ENCODE measurements at regions not wholly inside any gene's neighbourhood (a gene's known extent, or its start where the extent isn't known, plus 50 kb on each side); places are given as distances from the start of the nearest gene placed in this dataset.

GRCh38 chr10:4647109-4647785, 178.8 kb upstream of the AKR1E2 start:
- Histone ChIP-seq H3K9me3 (no peaks in the 10 kb centered on the region), H3K4me3 (no peak overlapping the region), H4K20me1 (no peaks in the 10 kb centered on the region), H3K27me3 (no peaks in the 10 kb centered on the region), H3K4me1 (peaks cover 17% of the 10 kb centered on the region), H3K9ac (no peak overlapping the region), H3K27ac (no peak overlapping the region), H3K4me2 (peak overlapping the region; percentile 18), H3K36me3 (no peaks in the 10 kb centered on the region)
- no peak for TF ChIP-seq Cebpa-rat (IDR thresholded peaks at IDR 0.05)

DNA sequence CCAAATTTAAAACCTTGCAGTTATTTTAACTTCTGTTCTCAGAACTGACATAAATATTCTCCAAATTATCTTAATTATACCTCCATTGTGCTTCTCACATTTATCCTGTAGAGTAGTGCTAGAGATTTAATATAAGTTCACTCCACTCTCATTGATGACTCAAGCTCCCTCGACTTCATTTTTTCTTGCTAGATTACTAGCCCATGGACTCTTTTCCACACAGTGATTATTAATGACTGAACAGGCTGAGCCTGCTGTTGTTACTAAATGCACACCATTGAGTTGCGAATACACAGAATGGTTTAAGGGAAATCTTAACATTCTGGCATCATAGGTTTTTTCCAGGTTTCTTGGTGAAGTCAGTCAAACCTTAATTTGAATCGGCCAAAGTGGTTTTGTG, 179.5 kb upstream of the AKR1E2 start:
- Histone ChIP-seq H3K9me3 (no peaks in the 10 kb centered on the region), H3K4me2 (no peak overlapping the region), H3K4me3 (no peak overlapping the region), H3K9ac (no peak overlapping the region), H4K20me1 (no peaks in the 10 kb centered on the region), H3K27me3 (no peaks in the 10 kb centered on the region), H3K27ac (no peak overlapping the region), H3K36me3 (no peaks in the 10 kb centered on the region), H3K4me1 (peaks cover 17% of the 10 kb centered on the region)
- no peak for TF ChIP-seq Cebpa-rat (IDR thresholded peaks at IDR 0.05)

DNA sequence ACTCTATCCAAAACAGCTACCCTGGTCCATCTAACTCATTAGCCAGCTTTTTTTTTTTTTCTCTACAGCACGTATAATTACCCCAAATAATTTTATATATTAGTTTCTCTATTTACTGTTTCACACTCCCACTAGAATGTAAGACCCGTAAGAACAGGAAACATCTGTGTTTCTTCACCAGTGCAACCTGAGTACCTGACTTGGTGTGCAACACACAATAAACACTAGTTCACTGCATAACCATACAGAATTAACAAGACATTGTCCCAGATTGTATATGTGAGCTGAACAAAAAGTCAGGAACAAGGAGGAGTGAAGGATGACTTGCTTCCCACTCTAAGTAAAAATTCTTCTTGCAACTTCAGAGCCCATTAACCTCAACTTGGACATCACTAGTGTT, 180.2 kb upstream of the AKR1E2 start:
- no peaks in the 10 kb centered on the region for H4K20me1 ChIP-seq
- no peak for TF ChIP-seq Cebpa-rat (IDR thresholded peaks at IDR 0.05)
- H3K9me3 ChIP-seq, result no peaks in the 10 kb centered on the region
- H3K4me1 ChIP-seq, result peaks cover 17% of the 10 kb centered on the region
- no peaks in the 10 kb centered on the region for H3K27me3 ChIP-seq
- no peak overlapping the region for H3K9ac ChIP-seq
- H3K4me2 ChIP-seq, result no peak overlapping the region
- no peak overlapping the region for H3K4me3 ChIP-seq
- no peak overlapping the region for H3K27ac ChIP-seq
- H3K36me3 ChIP-seq, result no peaks in the 10 kb centered on the region

DNA sequence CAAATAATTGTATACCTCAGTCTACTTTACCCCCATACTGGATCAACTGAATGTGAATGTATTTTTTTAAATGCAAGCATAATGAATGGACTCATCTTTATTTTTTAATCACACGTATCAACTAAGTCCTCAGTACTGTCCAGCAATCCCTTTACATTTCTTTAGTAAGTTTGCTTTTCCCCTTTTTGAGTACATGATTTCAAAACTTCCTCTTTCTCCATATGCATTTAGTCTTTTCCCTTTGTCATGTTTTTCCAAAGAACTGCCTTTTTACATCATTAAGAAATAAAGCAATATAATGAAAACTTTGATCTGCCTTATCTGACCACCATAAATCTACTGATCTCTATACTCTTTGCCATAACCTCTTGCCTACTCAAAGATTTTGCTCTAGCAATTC, 182.5 kb upstream of the AKR1E2 start:
- Histone ChIP-seq H3K9me3 (0 out of 2 replicates have a peak, but pooled peaks cover 5% of the 10 kb centered on the region), H3K4me3 (no peak overlapping the region), H3K27me3 (no peaks in the 10 kb centered on the region), H4K20me1 (no peaks in the 10 kb centered on the region), H3K27ac (no peak overlapping the region), H3K36me3 (no peaks in the 10 kb centered on the region), H3K9ac (no peak overlapping the region), H3K4me2 (no peak overlapping the region), H3K4me1 (peaks cover 11% of the 10 kb centered on the region)
- TF ChIP-seq Cebpa-rat (IDR thresholded peaks at IDR 0.05), result no peak

DNA sequence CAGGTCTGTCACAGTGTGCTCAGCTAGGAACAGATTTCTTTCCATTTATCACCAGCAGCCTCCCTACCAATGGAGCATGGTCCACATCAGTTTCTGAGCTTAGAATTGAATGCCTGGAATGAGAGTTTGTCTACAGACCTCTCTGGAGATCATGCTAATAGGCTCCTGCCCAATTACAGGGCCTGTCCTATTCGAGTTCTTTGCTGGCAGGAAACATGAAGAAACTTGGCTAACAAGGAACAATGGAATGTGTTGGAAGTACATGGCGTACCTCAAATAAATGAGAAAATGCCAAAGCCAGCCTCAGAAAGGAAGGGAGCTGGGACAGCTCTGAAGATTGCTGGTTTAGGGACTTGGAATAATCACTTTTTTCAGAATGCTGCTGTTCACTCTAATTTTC, 186.0 kb upstream of the AKR1E2 start:
- Histone ChIP-seq H3K27ac (no peak overlapping the region), H3K36me3 (no peaks in the 10 kb centered on the region), H3K4me1 (no peaks in the 10 kb centered on the region), H3K4me2 (no peak overlapping the region), H3K27me3 (no peaks in the 10 kb centered on the region), H3K9ac (no peak overlapping the region), H3K9me3 (0 out of 2 replicates have a peak, but pooled peaks cover 5% of the 10 kb centered on the region), H4K20me1 (no peaks in the 10 kb centered on the region), H3K4me3 (no peak overlapping the region)
- no peak for TF ChIP-seq Cebpa-rat (IDR thresholded peaks at IDR 0.05)

- no peak overlapping the region for H3K4me3 ChIP-seq
- H3K9ac ChIP-seq, result no peak overlapping the region
- H3K4me2 ChIP-seq, result no peak overlapping the region
- H3K4me1 ChIP-seq, result no peaks in the 10 kb centered on the region
- no peak for TF ChIP-seq Cebpa-rat (IDR thresholded peaks at IDR 0.05)
- H3K36me3 ChIP-seq, result no peaks in the 10 kb centered on the region
- H3K27me3 ChIP-seq, result no peaks in the 10 kb centered on the region
- H3K9me3 ChIP-seq, result 0 out of 2 replicates have a peak, but pooled peaks cover 5% of the 10 kb centered on the region
- H4K20me1 ChIP-seq, result no peaks in the 10 kb centered on the region
- no peak overlapping the region for H3K27ac ChIP-seq
Observed at GRCh38 chr10:4638099-4638498, 187.9 kb upstream of the AKR1E2 start.

GRCh38 chr10:4637657-4638056, 188.3 kb upstream of the AKR1E2 start:
- Histone ChIP-seq H3K4me1 (no peaks in the 10 kb centered on the region), H3K9me3 (0 out of 2 replicates have a peak, but pooled peaks cover 5% of the 10 kb centered on the region), H4K20me1 (no peaks in the 10 kb centered on the region), H3K36me3 (no peaks in the 10 kb centered on the region), H3K9ac (no peak overlapping the region), H3K27me3 (no peaks in the 10 kb centered on the region), H3K4me3 (no peak overlapping the region), H3K4me2 (no peak overlapping the region), H3K27ac (no peak overlapping the region)
- TF ChIP-seq Cebpa-rat (IDR thresholded peaks at IDR 0.05), result no peak

DNA sequence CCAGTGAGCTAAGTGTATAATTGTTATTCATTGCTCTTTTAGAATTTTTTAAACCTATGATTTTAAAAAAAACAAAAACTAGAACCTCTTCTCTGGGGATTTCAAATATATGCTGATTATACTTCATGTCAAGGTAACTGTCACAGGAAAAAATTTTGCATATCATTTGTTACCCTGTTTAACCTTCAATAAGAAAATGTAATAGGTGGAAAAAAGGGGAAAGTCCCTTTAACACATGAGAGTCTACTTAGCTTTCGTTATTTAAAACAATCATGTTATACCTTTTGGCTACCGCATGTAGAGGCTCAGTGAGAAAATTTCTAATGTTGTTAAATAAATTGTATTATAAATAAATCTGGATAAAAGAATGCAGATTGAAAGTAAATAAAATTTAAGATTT, 190.1 kb upstream of the AKR1E2 start:
- Histone ChIP-seq H3K36me3 (no peaks in the 10 kb centered on the region), H3K27ac (no peak overlapping the region), H3K27me3 (no peaks in the 10 kb centered on the region), H3K4me3 (no peak overlapping the region), H3K4me2 (no peak overlapping the region), H4K20me1 (no peaks in the 10 kb centered on the region), H3K4me1 (no peaks in the 10 kb centered on the region), H3K9me3 (0 out of 2 replicates have a peak, but pooled peaks cover 5% of the 10 kb centered on the region), H3K9ac (no peak overlapping the region)
- TF ChIP-seq Cebpa-rat (IDR thresholded peaks at IDR 0.05), result no peak

- 0 out of 2 replicates have a peak, but pooled peaks cover 5% of the 10 kb centered on the region for H3K9me3 ChIP-seq
- no peaks in the 10 kb centered on the region for H3K27me3 ChIP-seq
- no peaks in the 10 kb centered on the region for H3K4me1 ChIP-seq
- no peaks in the 10 kb centered on the region for H3K36me3 ChIP-seq
- H3K9ac ChIP-seq, result no peak overlapping the region
- H4K20me1 ChIP-seq, result no peaks in the 10 kb centered on the region
- no peak overlapping the region for H3K27ac ChIP-seq
- H3K4me2 ChIP-seq, result no peak overlapping the region
- H3K4me3 ChIP-seq, result no peak overlapping the region
- no peak for TF ChIP-seq Cebpa-rat (IDR thresholded peaks at IDR 0.05)
Observed at GRCh38 chr10:4635388-4635787, 190.6 kb upstream of the AKR1E2 start.

DNA sequence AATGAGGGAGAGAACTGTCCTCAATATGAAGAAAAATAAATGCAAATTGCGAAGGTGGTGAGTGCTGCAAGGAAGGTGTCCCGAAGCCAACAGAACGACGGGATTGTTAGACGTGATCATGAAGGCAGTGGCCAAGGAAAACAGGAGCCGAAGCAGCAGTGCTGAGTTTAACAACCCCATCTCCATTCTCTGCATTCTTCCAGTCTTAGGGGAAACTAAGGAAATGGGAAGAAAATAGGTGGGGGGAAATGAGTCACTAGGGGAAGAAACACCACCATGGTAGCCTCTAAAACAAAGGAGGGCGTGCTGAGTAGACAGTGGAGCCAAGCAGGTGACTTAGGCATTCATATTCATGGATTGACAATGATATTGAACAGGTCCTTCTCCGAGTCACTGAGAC, 192.2 kb upstream of the AKR1E2 start:
- Histone ChIP-seq H3K27ac (no peak overlapping the region), H3K4me1 (no peaks in the 10 kb centered on the region), H4K20me1 (no peaks in the 10 kb centered on the region), H3K27me3 (no peaks in the 10 kb centered on the region), H3K9ac (no peak overlapping the region), H3K4me2 (no peak overlapping the region), H3K36me3 (no peaks in the 10 kb centered on the region), H3K9me3 (no peaks in the 10 kb centered on the region), H3K4me3 (no peak overlapping the region)
- TF ChIP-seq Cebpa-rat (IDR thresholded peaks at IDR 0.05), result no peak

GRCh38 chr10:4633186-4633585, 192.8 kb upstream of the AKR1E2 start:
- no peak overlapping the region for H3K4me3 ChIP-seq
- H3K9ac ChIP-seq, result no peak overlapping the region
- H3K27ac ChIP-seq, result no peak overlapping the region
- no peak overlapping the region for H3K4me2 ChIP-seq
- H3K27me3 ChIP-seq, result no peaks in the 10 kb centered on the region
- no peaks in the 10 kb centered on the region for H4K20me1 ChIP-seq
- no peaks in the 10 kb centered on the region for H3K36me3 ChIP-seq
- TF ChIP-seq Cebpa-rat (IDR thresholded peaks at IDR 0.05), result no peak
- no peaks in the 10 kb centered on the region for H3K4me1 ChIP-seq
- peaks cover 4% of the 10 kb centered on the region for H3K9me3 ChIP-seq
